Neural cell (in vitro differentiated cells): ENCODE measurements at regions not wholly inside any gene's neighbourhood (a gene's known extent, or its start where the extent isn't known, plus 50 kb on each side); places are given as distances from the start of the nearest gene placed in this dataset.

Experiments
- H2AFZ ChIP-seq: fragments of 200-600, 300-800 bp; sonication (generic), shearing (Covaris generic); 2 replicates; pipeline ENCODE4 v1.6.0; 2014; ENCODE audit warnings: low read depth, mild to moderate bottlenecking, antibody characterized with exemption, low read length, moderate library complexity
- H3F3A ChIP-seq: fragments of 200-600 bp; shearing (Covaris generic); 2 replicates; pipeline ENCODE4 v1.6.1; 2016; ENCODE audit warnings: mild to moderate bottlenecking, moderate library complexity, mixed read lengths, antibody characterized with exemption, low read length; ENCODE audit not compliant: insufficient read depth, poor library complexity, severe bottlenecking
- H3K27ac ChIP-seq: fragments of 200-600, 300-800 bp; sonication (generic), shearing (Covaris generic); 2 replicates; pipeline ENCODE4 v1.5.1; 2014; ENCODE audit warnings: mild to moderate bottlenecking, low read length, moderate library complexity
- H3K27me3 ChIP-seq: fragments of 300-800, 200-600 bp; sonication (generic), shearing (Covaris generic); 2 replicates; pipeline ENCODE4 v1.6.0; 2014; ENCODE audit warnings: mild to moderate bottlenecking, low read depth, low read length, moderate library complexity; ENCODE audit not compliant: insufficient read depth
- H3K36me3 ChIP-seq: fragments of 300-800, 200-600 bp; sonication (generic), shearing (Covaris generic); 2 replicates; pipeline ENCODE4 v1.5.1; 2014; ENCODE audit warnings: mild to moderate bottlenecking, antibody characterized with exemption, low read length, moderate library complexity; ENCODE audit not compliant: insufficient read depth
- H3K4me2 ChIP-seq: fragments of 300-800, 200-600 bp; sonication (generic), shearing (Covaris generic); 2 replicates; pipeline ENCODE4 v1.6.0; 2014; ENCODE audit warnings: mild to moderate bottlenecking, low read length
- H3K4me3 ChIP-seq: fragments of 300-800, 200-600 bp; sonication (generic), shearing (Covaris generic); 2 replicates; pipeline ENCODE4 v1.5.1; 2014; ENCODE audit warnings: mild to moderate bottlenecking, low read length, moderate library complexity
- H3K79me2 ChIP-seq: fragments of 200-600 bp; shearing (Covaris generic); replicated peaks from 2 replicates; pipeline ENCODE4 v1.6.0; 2014; ENCODE audit warnings: mild to moderate bottlenecking, low read length, moderate library complexity; ENCODE audit not compliant: insufficient read depth
- H3K9ac ChIP-seq: fragments of 300-800, 200-600 bp; sonication (generic), shearing (Covaris generic); 2 replicates; pipeline ENCODE4 v1.6.1; 2016; ENCODE audit warnings: mild to moderate bottlenecking, low read length, mixed read lengths
- H3K9me2 ChIP-seq: fragments of 200-600 bp; shearing (Covaris generic); 2 replicates; pipeline ENCODE4 v1.6.1; 2016; ENCODE audit warnings: mild to moderate bottlenecking, low read length, mixed read lengths; ENCODE audit not compliant: insufficient read depth
- H3K9me3 ChIP-seq: fragments of 200-600, 300-800 bp; sonication (generic), shearing (Covaris generic); 2 replicates; pipeline ENCODE4 v1.6.1; 2016; ENCODE audit warnings: mild to moderate bottlenecking, mixed run types, low read length, moderate library complexity, mixed read lengths
- H4K20me1 ChIP-seq: fragments of 200-600 bp; shearing (Covaris generic); 2 replicates; pipeline ENCODE4 v1.6.1; 2016; ENCODE audit warnings: mild to moderate bottlenecking, mixed run types; ENCODE audit not compliant: insufficient read depth
- EP300 ChIP-seq: fragments of 450-650 bp; conservative IDR thresholded peaks from 2 replicates; pipeline ENCODE4 v1.6.1; 2014; ENCODE audit warnings: antibody characterized with exemption, mild to moderate bottlenecking, moderate library complexity; ENCODE audit not compliant: poor library complexity, severe bottlenecking
- EZH2 ChIP-seq: fragments of 200-600, 300-800 bp; shearing (Covaris generic), sonication (generic); IDR thresholded peaks from 2 replicates; pipeline ENCODE4 v1.6.1; 2014; ENCODE audit warnings: antibody characterized with exemption, low read length, borderline replicate concordance, mild to moderate bottlenecking; ENCODE audit not compliant: insufficient read depth, poor library complexity, severe bottlenecking
- MXI1 ChIP-seq: fragments of 450-650 bp; conservative IDR thresholded peaks from 2 replicates; pipeline ENCODE4 v1.6.1; 2014; ENCODE audit warnings: antibody characterized with exemption, mild to moderate bottlenecking; ENCODE audit not compliant: poor library complexity, severe bottlenecking
- POLR2AphosphoS5 ChIP-seq: IDR thresholded peaks from 2 replicates; pipeline ENCODE4 v1.6.1; 2012
- RAD21 ChIP-seq: fragments of 450-650 bp; conservative IDR thresholded peaks from 2 replicates; pipeline ENCODE4 v1.6.1; 2014; ENCODE audit warnings: antibody characterized with exemption, mild to moderate bottlenecking, moderate library complexity
- SMC3 ChIP-seq: fragments of 450-650 bp; conservative IDR thresholded peaks from 2 replicates; pipeline ENCODE4 v1.6.1; 2014; ENCODE audit warnings: antibody characterized with exemption, mild to moderate bottlenecking, moderate library complexity; ENCODE audit not compliant: poor library complexity
- TAF1 ChIP-seq: IDR thresholded peaks from 2 replicates; pipeline ENCODE4 v1.6.1; 2012; ENCODE audit warnings: low read depth
- TF ChIP-seq, protein P1 (sequence below): fragments of 450-650 bp; IDR thresholded peaks from 2 replicates; pipeline ENCODE4 v1.5.1; 2014; ENCODE audit warnings: antibody characterized with exemption, mild to moderate bottlenecking, moderate library complexity; ENCODE audit not compliant: poor library complexity, severe bottlenecking
- TF ChIP-seq, protein P2 (sequence below): IDR thresholded peaks from 2 replicates; pipeline ENCODE4 v1.6.1; 2012; ENCODE audit warnings: borderline replicate concordance

DNA sequence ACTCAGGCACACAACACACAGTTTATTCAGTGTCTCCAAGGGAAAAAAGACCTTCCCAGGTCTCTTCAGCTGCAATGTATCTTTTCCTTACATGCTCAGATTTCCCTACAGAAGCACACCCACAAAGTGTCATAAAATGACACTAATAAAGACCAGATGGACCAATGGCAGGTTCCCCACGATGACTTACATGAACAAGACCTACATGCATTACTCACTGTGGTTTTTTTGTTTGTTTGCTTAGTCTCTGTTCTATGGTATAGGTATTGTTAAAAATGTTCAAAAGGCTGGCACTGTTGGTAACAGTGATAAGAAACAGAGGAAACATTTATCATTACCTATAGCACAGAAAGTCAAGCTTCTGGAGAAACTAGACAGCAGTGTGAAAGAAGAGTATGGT is 318.2 kb upstream of the TMCO5A start:
- TF ChIP-seq, protein P1, sequence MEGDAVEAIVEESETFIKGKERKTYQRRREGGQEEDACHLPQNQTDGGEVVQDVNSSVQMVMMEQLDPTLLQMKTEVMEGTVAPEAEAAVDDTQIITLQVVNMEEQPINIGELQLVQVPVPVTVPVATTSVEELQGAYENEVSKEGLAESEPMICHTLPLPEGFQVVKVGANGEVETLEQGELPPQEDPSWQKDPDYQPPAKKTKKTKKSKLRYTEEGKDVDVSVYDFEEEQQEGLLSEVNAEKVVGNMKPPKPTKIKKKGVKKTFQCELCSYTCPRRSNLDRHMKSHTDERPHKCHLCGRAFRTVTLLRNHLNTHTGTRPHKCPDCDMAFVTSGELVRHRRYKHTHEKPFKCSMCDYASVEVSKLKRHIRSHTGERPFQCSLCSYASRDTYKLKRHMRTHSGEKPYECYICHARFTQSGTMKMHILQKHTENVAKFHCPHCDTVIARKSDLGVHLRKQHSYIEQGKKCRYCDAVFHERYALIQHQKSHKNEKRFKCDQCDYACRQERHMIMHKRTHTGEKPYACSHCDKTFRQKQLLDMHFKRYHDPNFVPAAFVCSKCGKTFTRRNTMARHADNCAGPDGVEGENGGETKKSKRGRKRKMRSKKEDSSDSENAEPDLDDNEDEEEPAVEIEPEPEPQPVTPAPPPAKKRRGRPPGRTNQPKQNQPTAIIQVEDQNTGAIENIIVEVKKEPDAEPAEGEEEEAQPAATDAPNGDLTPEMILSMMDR, result no peak
- TF ChIP-seq EP300 (no peak), SMC3 (no peak)

DNA sequence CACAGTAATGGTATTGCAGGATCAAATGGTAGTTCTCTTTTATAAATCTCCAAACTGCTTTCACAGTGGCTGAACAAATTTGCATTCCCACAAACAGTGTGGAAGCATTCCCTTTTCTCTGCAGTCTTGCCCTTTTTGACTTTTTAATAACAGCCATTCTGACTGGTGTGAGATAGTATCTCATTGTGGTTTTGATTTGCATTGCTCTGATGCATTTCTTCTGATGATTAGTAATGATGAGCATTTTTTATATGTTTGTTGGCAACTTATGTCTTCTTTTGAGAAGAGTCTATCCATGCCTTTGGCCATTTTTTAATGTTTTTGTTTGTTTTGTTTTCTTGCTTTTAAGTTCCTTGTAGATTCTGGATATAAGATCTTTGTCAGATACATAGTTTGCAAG is 316.1 kb upstream of the TMCO5A start:
- Histone ChIP-seq H3K36me3 (no peaks in the 10 kb centered on the region), H3K27ac (no peak overlapping the region), H3K4me2 (no peak overlapping the region), H3K4me3 (no peak overlapping the region), H4K20me1 (no peaks in the 10 kb centered on the region), H3F3A (no peaks in the 10 kb centered on the region), H3K9me2 (no peaks in the 10 kb centered on the region), H3K9me3 (no peaks in the 10 kb centered on the region), H3K79me2 (no peaks in the 10 kb centered on the region), H3K9ac (no peak overlapping the region), H2AFZ (no peak overlapping the region), H3K27me3 (no peaks in the 10 kb centered on the region)
- TF ChIP-seq, protein P2, sequence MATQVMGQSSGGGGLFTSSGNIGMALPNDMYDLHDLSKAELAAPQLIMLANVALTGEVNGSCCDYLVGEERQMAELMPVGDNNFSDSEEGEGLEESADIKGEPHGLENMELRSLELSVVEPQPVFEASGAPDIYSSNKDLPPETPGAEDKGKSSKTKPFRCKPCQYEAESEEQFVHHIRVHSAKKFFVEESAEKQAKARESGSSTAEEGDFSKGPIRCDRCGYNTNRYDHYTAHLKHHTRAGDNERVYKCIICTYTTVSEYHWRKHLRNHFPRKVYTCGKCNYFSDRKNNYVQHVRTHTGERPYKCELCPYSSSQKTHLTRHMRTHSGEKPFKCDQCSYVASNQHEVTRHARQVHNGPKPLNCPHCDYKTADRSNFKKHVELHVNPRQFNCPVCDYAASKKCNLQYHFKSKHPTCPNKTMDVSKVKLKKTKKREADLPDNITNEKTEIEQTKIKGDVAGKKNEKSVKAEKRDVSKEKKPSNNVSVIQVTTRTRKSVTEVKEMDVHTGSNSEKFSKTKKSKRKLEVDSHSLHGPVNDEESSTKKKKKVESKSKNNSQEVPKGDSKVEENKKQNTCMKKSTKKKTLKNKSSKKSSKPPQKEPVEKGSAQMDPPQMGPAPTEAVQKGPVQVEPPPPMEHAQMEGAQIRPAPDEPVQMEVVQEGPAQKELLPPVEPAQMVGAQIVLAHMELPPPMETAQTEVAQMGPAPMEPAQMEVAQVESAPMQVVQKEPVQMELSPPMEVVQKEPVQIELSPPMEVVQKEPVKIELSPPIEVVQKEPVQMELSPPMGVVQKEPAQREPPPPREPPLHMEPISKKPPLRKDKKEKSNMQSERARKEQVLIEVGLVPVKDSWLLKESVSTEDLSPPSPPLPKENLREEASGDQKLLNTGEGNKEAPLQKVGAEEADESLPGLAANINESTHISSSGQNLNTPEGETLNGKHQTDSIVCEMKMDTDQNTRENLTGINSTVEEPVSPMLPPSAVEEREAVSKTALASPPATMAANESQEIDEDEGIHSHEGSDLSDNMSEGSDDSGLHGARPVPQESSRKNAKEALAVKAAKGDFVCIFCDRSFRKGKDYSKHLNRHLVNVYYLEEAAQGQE, result no peak
- TF ChIP-seq EP300 (no peak), RAD21 (no peak), POLR2AphosphoS5 (no peak)

More for the DNA sequence above, 318.2 kb upstream of the TMCO5A start:
- Histone ChIP-seq H3K36me3 (no peaks in the 10 kb centered on the region), H3K79me2 (no peaks in the 10 kb centered on the region), H3K4me3 (no peak overlapping the region), H2AFZ (no peak overlapping the region), H3K9me3 (no peaks in the 10 kb centered on the region), H4K20me1 (no peaks in the 10 kb centered on the region), H3K27me3 (no peaks in the 10 kb centered on the region), H3K4me2 (no peak overlapping the region), H3K9me2 (no peaks in the 10 kb centered on the region), H3K27ac (no peak overlapping the region), H3K9ac (no peak overlapping the region), H3F3A (no peaks in the 10 kb centered on the region)

DNA sequence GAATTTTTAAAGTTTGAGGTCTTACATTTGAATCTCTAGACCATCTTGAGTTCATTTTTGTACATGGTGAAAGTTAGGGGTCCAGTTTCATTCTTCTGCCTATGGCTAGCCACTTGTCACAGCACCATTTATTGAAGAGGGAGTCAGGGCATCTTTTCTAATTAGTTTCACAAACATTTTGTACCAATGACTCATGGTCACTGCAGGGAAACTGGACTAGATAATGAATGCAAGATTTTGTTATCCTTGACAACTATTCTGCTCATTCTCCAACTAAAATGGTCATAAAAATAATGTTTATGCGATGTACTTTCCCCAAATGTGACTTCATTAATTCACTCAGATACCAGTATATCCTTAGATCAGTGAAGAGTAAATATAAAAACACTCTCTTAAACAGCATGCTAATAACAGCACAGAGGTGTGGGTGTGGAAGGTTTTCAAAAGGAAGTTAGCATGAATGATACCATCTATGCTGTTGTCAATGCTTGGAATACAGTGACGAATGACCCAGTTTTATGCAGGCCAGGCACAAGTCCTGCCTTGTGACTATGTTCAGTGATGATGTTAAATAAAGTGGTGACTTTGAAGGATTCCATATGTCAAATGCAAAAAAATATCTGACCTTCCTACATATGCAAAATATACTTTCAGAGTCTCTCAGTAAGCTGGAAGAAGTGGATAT is 314.9 kb upstream of the TMCO5A start:
- no peak for TF ChIP-seq RAD21
- TF ChIP-seq, protein P2, result no peak
- TF ChIP-seq, protein P1, result no peak
- no peak for TF ChIP-seq TAF1
- TF ChIP-seq EZH2, result no peak
- no peak for TF ChIP-seq POLR2AphosphoS5
- TF ChIP-seq MXI1, result no peak
- TF ChIP-seq SMC3, result no peak
- TF ChIP-seq EP300, result no peak
- H3K36me3 ChIP-seq, result no peaks in the 10 kb centered on the region
- H3K79me2 ChIP-seq, result no peaks in the 10 kb centered on the region
- H4K20me1 ChIP-seq, result no peaks in the 10 kb centered on the region
- no peak overlapping the region for H3K4me3 ChIP-seq
- H3K9me2 ChIP-seq, result no peaks in the 10 kb centered on the region
- H3K27ac ChIP-seq, result no peak overlapping the region
- no peak overlapping the region for H2AFZ ChIP-seq
- H3K9me3 ChIP-seq, result no peaks in the 10 kb centered on the region
- H3F3A ChIP-seq, result no peaks in the 10 kb centered on the region
- H3K4me2 ChIP-seq, result no peak overlapping the region
- H3K27me3 ChIP-seq, result no peaks in the 10 kb centered on the region
- no peak overlapping the region for H3K9ac ChIP-seq
